Mucosa of descending colon (tissue), 3 donors: ENCODE measurements at regions not wholly inside any gene's neighbourhood (a gene's known extent, or its start where the extent isn't known, plus 50 kb on each side); places are given as distances from the start of the nearest gene placed in this dataset.

Source experiments
- ATAC-seq: fragments of 200-7000 bp; cut with Tn5 transposase; one replicate; pipeline ENCODE4 v1.9.1; 2020; ENCODE audit warnings: mild to moderate bottlenecking, moderate library complexity
- DNase-seq, 3 donors: peaks; one replicate each; pipeline ENCODE4 v3.0.0-alpha.2; 2020
- H3K36me3 ChIP-seq: fragments of 200-600 bp; one replicate; pipeline ENCODE4 v1.8.0; 2021; ENCODE audit warnings: low read depth, mild to moderate bottlenecking
- H3K4me1 ChIP-seq: fragments of 200-600 bp; one replicate; pipeline ENCODE4 v1.8.0; 2021; ENCODE audit warnings: low read depth, mild to moderate bottlenecking
- H3K4me3 ChIP-seq: fragments of 200-600 bp; one replicate; pipeline ENCODE4 v1.8.0; 2021; ENCODE audit warnings: mild to moderate bottlenecking
- H3K9me3 ChIP-seq: fragments of 200-600 bp; one replicate; pipeline ENCODE4 v1.8.0; 2021; ENCODE audit warnings: mild to moderate bottlenecking
- CTCF ChIP-seq: fragments of 200-600 bp; IDR thresholded peaks from one replicate; pipeline ENCODE4 v1.8.0; 2022; ENCODE audit warnings: antibody characterized with exemption, mild to moderate bottlenecking
- intact Hi-C, 2 donors: fragments of 100-400 bp; cut with DNase I in 1 of 2; cut with micrococcal nuclease in 1 of 2; formaldehyde crosslinking; loops; one replicate each; pipeline versions ENCODE4 v1.11.0 to v1.11.1; 2022; cut with DNase I, micrococcal nuclease
- donor health status: DM: no; HTN: no; CAD: no; lungs with moderate emphysema.
- donor health status: DM: no; HTN: no; CAD: no.
- donor health status: DM: no; HTN: yes; CAD: no.

GRCh38 chr11:15909937-15910598 is 446.3 kb downstream of the SOX6 start:
- DNase-seq (no peak), ATAC-seq (no peak)
- intact Hi-C loops = no loop called here
- no peaks in the 10 kb centered on the region for H3K4me1 ChIP-seq
- no peaks in the 10 kb centered on the region for H3K36me3 ChIP-seq
- H3K4me3 ChIP-seq = no peak overlapping the region
- H3K9me3 ChIP-seq = no peaks in the 10 kb centered on the region
- no peak for TF ChIP-seq CTCF

GRCh38 chr11:15910761-15911160 is 445.6 kb downstream of the SOX6 start:
- DNase-seq = no peak
- no peak overlapping the region for H3K4me3 ChIP-seq
- TF ChIP-seq CTCF = no peak
- H3K9me3 ChIP-seq = no peaks in the 10 kb centered on the region
- ATAC-seq = no peak
- no peaks in the 10 kb centered on the region for H3K36me3 ChIP-seq
- no peaks in the 10 kb centered on the region for H3K4me1 ChIP-seq
- intact Hi-C loops = no loop called here

- ATAC-seq = peak; percentile 13
- TF ChIP-seq CTCF = no peak
- H3K9me3 ChIP-seq = no peaks in the 10 kb centered on the region
- intact Hi-C loops = no loop called here
- no peak for DNase-seq
- H3K4me3 ChIP-seq = no peak overlapping the region
- H3K4me1 ChIP-seq = no peaks in the 10 kb centered on the region
- no peaks in the 10 kb centered on the region for H3K36me3 ChIP-seq
These were observed 444.8 kb downstream of the SOX6 start for GRCh38 chr11:15911377-15912044.

- no peak for ATAC-seq
- intact Hi-C loops = no loop called here
These were observed 444.1 kb downstream of the SOX6 start for GRCh38 chr11:15912291-15912690.

GRCh38 chr11:15912825-15913224 is 443.5 kb downstream of the SOX6 start:
- ATAC-seq = no peak
- intact Hi-C loops = no loop called here
- no peak overlapping the region for H3K4me3 ChIP-seq
- no peak for TF ChIP-seq CTCF
- no peaks in the 10 kb centered on the region for H3K36me3 ChIP-seq
- DNase-seq = no peak
- H3K4me1 ChIP-seq = no peaks in the 10 kb centered on the region
- H3K9me3 ChIP-seq = no peaks in the 10 kb centered on the region

More at GRCh38 chr11:15912291-15912690, 444.1 kb downstream of the SOX6 start:
- Histone ChIP-seq H3K9me3 (no peaks in the 10 kb centered on the region), H3K4me1 (no peaks in the 10 kb centered on the region), H3K4me3 (no peak overlapping the region), H3K36me3 (no peaks in the 10 kb centered on the region)
- no peak for TF ChIP-seq CTCF
- DNase-seq = no peak
